GM18519 (cell line): ENCODE measurements at regions not wholly inside any gene's neighbourhood (a gene's known extent, or its start where the extent isn't known, plus 50 kb on each side); places are given as distances from the start of the nearest gene placed in this dataset.

Experiments
- ATAC-seq: cut with Tn5 transposase; IDR thresholded peaks from one replicate; pipeline ENCODE4 v1.9.1; 2021; ENCODE audit warnings: mild to moderate bottlenecking, moderate library complexity; ENCODE audit not compliant: unreplicated experiment, low FRiP score

- ATAC-seq: no peak
Observed at GRCh38 chr12:125461831-125462230, 396.6 kb downstream of the AACS start.

- ATAC-seq: no peak
Observed at GRCh38 chr12:125463386-125463785, 398.2 kb downstream of the AACS start.

GRCh38 chr12:125467363-125467762 lies 402.1 kb downstream of the AACS start:
- no peak for ATAC-seq

GRCh38 chr12:125469683-125470082 lies 404.4 kb downstream of the AACS start:
- ATAC-seq: no peak

- no peak for ATAC-seq
Observed at GRCh38 chr12:125470838-125471783, 405.9 kb downstream of the AACS start.

- no peak for ATAC-seq
Observed at GRCh38 chr12:125473501-125473900, 408.3 kb downstream of the AACS start.

- ATAC-seq: no peak
Observed at GRCh38 chr12:125487336-125487735, 422.1 kb downstream of the AACS start.

GRCh38 chr12:125491553-125491952 lies 426.3 kb downstream of the AACS start:
- no peak for ATAC-seq

GRCh38 chr12:125492354-125493270 lies 427.4 kb downstream of the AACS start:
- ATAC-seq: no peak

GRCh38 chr12:125493704-125494308 lies 428.6 kb downstream of the AACS start:
- no peak for ATAC-seq

- ATAC-seq: no peak
Observed at GRCh38 chr12:125503128-125503527, 437.9 kb downstream of the AACS start.

- no peak for ATAC-seq
Observed at GRCh38 chr12:125509195-125509594, 444.0 kb downstream of the AACS start.

- ATAC-seq: no peak
Observed at GRCh38 chr12:125512541-125513298, 447.5 kb downstream of the AACS start.

GRCh38 chr12:125515887-125516286 lies 450.7 kb downstream of the AACS start:
- ATAC-seq: no peak

GRCh38 chr12:125518074-125518473 lies 452.8 kb downstream of the AACS start:
- no peak for ATAC-seq

GRCh38 chr12:125519026-125519651 lies 453.9 kb downstream of the AACS start:
- no peak for ATAC-seq

GRCh38 chr12:125525879-125526278 lies 460.6 kb downstream of the AACS start:
- no peak for ATAC-seq

- ATAC-seq: no peak
Observed at GRCh38 chr12:125528281-125528680, 463.0 kb downstream of the AACS start.

GRCh38 chr12:125530201-125530600 lies 465.0 kb downstream of the AACS start:
- no peak for ATAC-seq

GRCh38 chr12:125530876-125531275 lies 465.6 kb downstream of the AACS start:
- no peak for ATAC-seq
